ENCODE measurements at regions not wholly inside any gene's neighbourhood (a gene's known extent, or its start where the extent isn't known, plus 50 kb on each side); places are given as distances from the start of the nearest gene placed in this dataset.

DNA sequence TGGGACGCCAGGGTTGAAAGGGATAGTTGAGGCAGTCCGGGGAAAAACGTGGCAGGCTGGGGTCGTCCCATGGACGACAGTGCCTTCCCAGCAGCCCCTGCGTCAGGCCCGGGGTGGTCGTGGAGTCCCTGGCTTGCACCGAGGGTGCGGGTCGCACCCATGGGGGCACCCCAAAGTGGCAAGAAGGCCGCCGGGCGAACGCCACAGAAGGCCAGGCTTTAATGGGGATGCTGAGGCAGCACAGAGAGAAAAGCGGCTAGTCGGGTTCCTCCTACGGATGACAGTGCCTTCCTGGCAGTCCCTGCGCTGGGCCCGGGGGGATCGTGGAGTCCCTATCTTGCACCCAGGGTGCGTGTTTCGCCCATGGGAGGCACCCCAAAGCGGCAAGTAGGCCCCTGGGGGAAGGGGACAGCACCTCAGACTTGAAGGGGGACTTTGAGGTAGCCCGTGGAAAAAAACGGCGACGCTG, 158.6 kb upstream of the ALG10B start:
- Histone ChIP-seq H3K4me2 (ENCODE audit: insufficient read depth, low read length) (no peak overlapping the region), H3K27me3 (ENCODE audit: control insufficient read depth in 2 of 2, insufficient read depth in 2 of 2, low read length in 2 of 2) (no peaks in the 10 kb centered on the region), H4K20me1 (replicated peaks; ENCODE audit: control insufficient read depth, extremely low read depth, insufficient read depth, low read length) (no peaks in the 10 kb centered on the region), H3K27ac (ENCODE audit: insufficient read depth, low read depth, low read length) (no peak overlapping the region), H3K4me1 (ENCODE audit: control insufficient read depth, extremely low read depth, insufficient read depth, low read length) (no peaks in the 10 kb centered on the region), H3K9me1 (replicated peaks; ENCODE audit: control insufficient read depth, extremely low read depth, insufficient read depth, low read length) (no peaks in the 10 kb centered on the region), H3K9ac (replicated peaks; ENCODE audit: extremely low read depth, insufficient read depth, low read length) (no peak overlapping the region), H3K36me3 (ENCODE audit: control insufficient read depth in 2 of 2, extremely low read depth in 1 of 2, insufficient read depth in 2 of 2, low read length in 2 of 2) (no peaks in the 10 kb centered on the region), H3K9me3 (replicated peaks; ENCODE audit: control insufficient read depth, insufficient read depth, low read length) (peaks cover 5% of the 10 kb centered on the region), H2AFZ (ENCODE audit: low read depth, low read length) (no peak overlapping the region), H3K79me2 (ENCODE audit: control insufficient read depth, insufficient read depth, low read length) (no peaks in the 10 kb centered on the region), H3K4me3 (replicated peaks in 1 of 3; ENCODE audit: insufficient read depth in 1 of 3, low read depth in 1 of 3, low read length in 3 of 3) (no peak overlapping the region)
- BruUV-seq (replicated peaks) = no TSS peak
- no peak for DNase-seq (ENCODE audit: low read depth, low spot score)
- no peak for FAIRE-seq
- TF ChIP-seq GATA2 (IDR thresholded peaks at IDR 0.05; ENCODE audit: insufficient read depth, insufficient read length, low read depth, low read length) (no peak), FOS (IDR thresholded peaks at IDR 0.05; ENCODE audit: borderline replicate concordance, insufficient read depth, low read length) (no peak), POLR2A (IDR thresholded peaks at IDR 0.05; ENCODE audit: low read depth, low read length) (no peak), JUN (IDR thresholded peaks at IDR 0.05; ENCODE audit: borderline replicate concordance, insufficient read depth, insufficient read length, low read depth) (no peak), MYC (IDR thresholded peaks at IDR 0.05; ENCODE audit: low read depth, low read length) (no peak), POLR2AphosphoS5 (IDR thresholded peaks at IDR 0.05; ENCODE audit: insufficient read depth, low read depth, low read length) (no peak), EZH2 (IDR thresholded peaks at IDR 0.05; ENCODE audit: borderline replicate concordance, low read depth, low read length, severe bottlenecking) (no peak)
- TF ChIP-seq, protein P1, sequence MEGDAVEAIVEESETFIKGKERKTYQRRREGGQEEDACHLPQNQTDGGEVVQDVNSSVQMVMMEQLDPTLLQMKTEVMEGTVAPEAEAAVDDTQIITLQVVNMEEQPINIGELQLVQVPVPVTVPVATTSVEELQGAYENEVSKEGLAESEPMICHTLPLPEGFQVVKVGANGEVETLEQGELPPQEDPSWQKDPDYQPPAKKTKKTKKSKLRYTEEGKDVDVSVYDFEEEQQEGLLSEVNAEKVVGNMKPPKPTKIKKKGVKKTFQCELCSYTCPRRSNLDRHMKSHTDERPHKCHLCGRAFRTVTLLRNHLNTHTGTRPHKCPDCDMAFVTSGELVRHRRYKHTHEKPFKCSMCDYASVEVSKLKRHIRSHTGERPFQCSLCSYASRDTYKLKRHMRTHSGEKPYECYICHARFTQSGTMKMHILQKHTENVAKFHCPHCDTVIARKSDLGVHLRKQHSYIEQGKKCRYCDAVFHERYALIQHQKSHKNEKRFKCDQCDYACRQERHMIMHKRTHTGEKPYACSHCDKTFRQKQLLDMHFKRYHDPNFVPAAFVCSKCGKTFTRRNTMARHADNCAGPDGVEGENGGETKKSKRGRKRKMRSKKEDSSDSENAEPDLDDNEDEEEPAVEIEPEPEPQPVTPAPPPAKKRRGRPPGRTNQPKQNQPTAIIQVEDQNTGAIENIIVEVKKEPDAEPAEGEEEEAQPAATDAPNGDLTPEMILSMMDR (IDR thresholded peaks at IDR 0.05; ENCODE audit: extremely low read depth in 1 of 2, insufficient read depth in 1 of 2, low read depth in 1 of 2, low read length in 2 of 2) = no peak
- TF ChIP-seq, protein P2, sequence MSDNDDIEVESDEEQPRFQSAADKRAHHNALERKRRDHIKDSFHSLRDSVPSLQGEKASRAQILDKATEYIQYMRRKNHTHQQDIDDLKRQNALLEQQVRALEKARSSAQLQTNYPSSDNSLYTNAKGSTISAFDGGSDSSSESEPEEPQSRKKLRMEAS (IDR thresholded peaks at IDR 0.05; ENCODE audit: insufficient read depth, insufficient read length) = no peak
- ChIA-PET POLR2A (no interaction called here), CTCF (no interaction called here)
- dilution Hi-C loops (cut with MboI; ENCODE audit: extremely low pct_ligation_motif_present, low sequenced_read_pairs) (no loop called here), intact Hi-C loops (cut with micrococcal nuclease) (no loop called here)
